Stromal cell of bone marrow (primary cell): ENCODE measurements at regions not wholly inside any gene's neighbourhood (a gene's known extent, or its start where the extent isn't known, plus 50 kb on each side); places are given as distances from the start of the nearest gene placed in this dataset.
A peak's percentile ranks its signal among the peaks of the same experiment; 100 is the strongest.
"Not testable (repeated sequence)": the region's sequence is repeated elsewhere in the genome, so short reads cannot be mapped to it uniquely, and the experiment has no call there.

Experiments
- DNase-seq: peaks from one replicate; pipeline ENCODE4 v3.0.0-alpha.2; 2012; ENCODE audit warnings: low read depth

- peak; percentile 11 for DNase-seq
These were observed 160.0 kb downstream of the DEFB131A start for GRCh38 chr4:9604031-9604892.

GRCh38 chr4:9604893-9605190, 160.6 kb downstream of the DEFB131A start:
- not testable (repeated sequence) for DNase-seq

- DNase-seq: no peak
These were observed 164.1 kb downstream of the DEFB131A start for GRCh38 chr4:9608300-9608699.

- not testable (repeated sequence) for DNase-seq
These were observed 166.1 kb downstream of the DEFB131A start for GRCh38 chr4:9610321-9610720.

GRCh38 chr4:9611101-9611500, 166.9 kb downstream of the DEFB131A start:
- no peak for DNase-seq

GRCh38 chr4:9636411-9636810, 145.0 kb upstream of the DRD5 start:
- not testable (repeated sequence) for DNase-seq

GRCh38 chr4:9659678-9660077, 121.8 kb upstream of the DRD5 start:
- not testable (repeated sequence) for DNase-seq

GRCh38 chr4:9660955-9661354, 120.5 kb upstream of the DRD5 start:
- not testable (repeated sequence) for DNase-seq

GRCh38 chr4:9670725-9671124, 110.7 kb upstream of the DRD5 start:
- not testable (repeated sequence) for DNase-seq

GRCh38 chr4:9677357-9677756, 104.1 kb upstream of the DRD5 start:
- not testable (repeated sequence) for DNase-seq

GRCh38 chr4:9679704-9680478, 101.5 kb upstream of the DRD5 start:
- no peak for DNase-seq

GRCh38 chr4:9683174-9683573, 98.3 kb upstream of the DRD5 start:
- DNase-seq: not testable (repeated sequence)

GRCh38 chr4:9685016-9685415, 96.4 kb upstream of the DRD5 start:
- DNase-seq: not testable (repeated sequence)

- DNase-seq: no peak
These were observed 95.7 kb upstream of the DRD5 start for GRCh38 chr4:9685692-9686091.

- DNase-seq: not testable (repeated sequence)
These were observed 90.7 kb upstream of the DRD5 start for GRCh38 chr4:9690636-9691237.

GRCh38 chr4:9691238-9692065, 90.0 kb upstream of the DRD5 start:
- peak; percentile 69 for DNase-seq

- DNase-seq: not testable (repeated sequence)
These were observed 88.5 kb upstream of the DRD5 start for GRCh38 chr4:9692791-9693491.

- DNase-seq: not testable (repeated sequence)
These were observed 87.0 kb upstream of the DRD5 start for GRCh38 chr4:9694403-9694802.

GRCh38 chr4:9695994-9696393, 85.4 kb upstream of the DRD5 start:
- not testable (repeated sequence) for DNase-seq

- DNase-seq: not testable (repeated sequence)
These were observed 84.9 kb upstream of the DRD5 start for GRCh38 chr4:9696561-9696960.

GRCh38 chr4:9702019-9702418, 79.4 kb upstream of the DRD5 start:
- DNase-seq: not testable (repeated sequence)
